Ascending aorta (tissue), 2 donors: ENCODE measurements at regions not wholly inside any gene's neighbourhood (a gene's known extent, or its start where the extent isn't known, plus 50 kb on each side); places are given as distances from the start of the nearest gene placed in this dataset.

Source experiments
- DNase-seq, 2 donors: peaks; one replicate each; pipeline ENCODE4 v3.0.0-alpha.2; 2019; ENCODE audit warnings: low spot score in 2 of 2
- H3K27ac ChIP-seq, 2 donors: fragments of 200-600 bp; sonication (generic); one replicate each; pipeline ENCODE4 v1.5.1; 2016 to 2017; ENCODE audit warnings: mild to moderate bottlenecking in 1 of 2
- H3K27me3 ChIP-seq: fragments of 200-600 bp; sonication (generic); one replicate; pipeline ENCODE4 v1.5.1; 2017
- H3K36me3 ChIP-seq, 2 donors: fragments of 200-600 bp; sonication (generic); one replicate each; pipeline ENCODE4 v1.5.1; 2016
- H3K4me1 ChIP-seq, 2 donors: fragments of 200-600 bp; sonication (generic); one replicate each; pipeline ENCODE4 v1.5.1; 2016 to 2017; ENCODE audit warnings: mild to moderate bottlenecking in 1 of 2
- H3K4me3 ChIP-seq, 2 donors: fragments of 200-600 bp; sonication (generic); one replicate each; pipeline ENCODE4 v1.5.1; 2016 to 2017; ENCODE audit warnings: mild to moderate bottlenecking in 1 of 2
- H3K9me3 ChIP-seq, 2 donors: fragments of 200-600 bp; sonication (generic); one replicate each; pipeline ENCODE4 v1.5.1; 2016
- CTCF ChIP-seq, 3 experiments: fragments of 200-600 bp in 2 of 3; fragments of 450-650 bp in 1 of 3; sonication (generic) in 2 of 3; IDR thresholded peaks; one replicate each; pipeline ENCODE4 v1.5.1; 2016 to 2019; ENCODE audit warnings: antibody characterized with exemption in 3 of 3, mild to moderate bottlenecking in 1 of 3, moderate library complexity in 1 of 3
- intact Hi-C: fragments of 100-400 bp; cut with DNase I; formaldehyde crosslinking; loops from one replicate; pipeline ENCODE4 v1.15.1; 2023

DNA sequence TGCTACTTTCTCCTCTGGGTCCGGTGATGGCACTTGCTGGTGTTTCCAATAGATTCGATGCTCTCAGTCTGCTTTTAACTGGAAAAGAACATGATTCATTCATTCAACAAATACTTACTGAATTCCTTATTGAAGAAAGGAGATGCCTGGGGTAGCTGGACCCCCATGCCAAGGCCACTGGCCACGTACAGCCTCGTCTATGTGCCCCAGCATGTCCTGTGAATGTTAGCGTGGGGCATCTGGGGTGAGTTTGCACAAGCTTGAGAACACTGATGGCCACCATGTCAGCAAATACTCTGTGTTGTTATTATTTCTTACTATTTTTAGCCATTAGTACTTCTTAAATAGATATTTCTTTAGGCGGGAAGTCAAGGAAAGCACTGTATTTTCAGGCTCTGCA lies 112.0 kb upstream of the OXGR1 start:
- Histone ChIP-seq H3K27me3 (no peaks in the 10 kb centered on the region), H3K27ac (no peak overlapping the region), H3K9me3 (no peaks in the 10 kb centered on the region), H3K4me1 (peaks cover 5 to 42% of the 10 kb centered on the region in 2 donors), H3K36me3 (no peaks in the 10 kb centered on the region), H3K4me3 (no peak overlapping the region)
- TF ChIP-seq CTCF (IDR thresholded peaks at IDR 0.05) = no peak
- intact Hi-C loops = no loop called here
- DNase-seq = no peak

- Histone ChIP-seq H3K9me3 (no peaks in the 10 kb centered on the region), H3K27me3 (no peaks in the 10 kb centered on the region), H3K4me3 (peak overlapping the region in 1 of 2 donors; percentile 24), H3K27ac (peak overlapping the region; percentile 59 to 69), H3K36me3 (no peaks in the 10 kb centered on the region), H3K4me1 (peaks cover 5 to 56% of the 10 kb centered on the region in 2 donors)
- intact Hi-C loops = no loop called here
- no peak for TF ChIP-seq CTCF (IDR thresholded peaks at IDR 0.05)
- DNase-seq = no peak
Observed at GRCh38 chr13:97107815-97108529, 113.7 kb upstream of the OXGR1 start.

DNA sequence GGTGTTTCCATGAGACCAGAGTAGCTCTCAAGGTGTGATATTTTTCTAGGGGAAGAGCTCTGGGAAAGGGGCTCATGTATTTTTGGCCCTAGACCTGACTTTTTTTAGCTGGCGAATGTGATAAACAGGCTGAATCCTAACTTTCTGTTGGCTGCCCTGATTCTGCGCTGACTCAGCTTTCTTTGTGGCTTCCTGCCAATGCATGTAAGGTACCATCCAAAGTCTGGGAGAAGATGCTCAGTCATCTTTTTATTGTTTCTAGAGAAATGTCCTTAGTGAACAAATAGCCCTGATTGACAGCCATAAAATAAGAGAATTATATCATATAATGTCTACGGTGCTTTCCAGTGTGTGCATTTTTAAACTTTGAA lies 113.6 kb upstream of the MBNL2 start:
- H3K4me1 ChIP-seq = peaks cover 5 to 58% of the 10 kb centered on the region in 2 donors
- no peak for TF ChIP-seq CTCF (IDR thresholded peaks at IDR 0.05)
- no peaks in the 10 kb centered on the region for H3K36me3 ChIP-seq
- peak overlapping the region; percentile 21 to 24 for H3K4me3 ChIP-seq
- DNase-seq = no peak
- H3K9me3 ChIP-seq = no peaks in the 10 kb centered on the region
- H3K27me3 ChIP-seq = no peaks in the 10 kb centered on the region
- intact Hi-C loops = no loop called here
- H3K27ac ChIP-seq = peak overlapping the region; percentile 59 to 69

GRCh38 chr13:97109256-97109655 lies 112.9 kb upstream of the MBNL2 start:
- DNase-seq = no peak
- Histone ChIP-seq H3K4me1 (peaks cover 8 to 63% of the 10 kb centered on the region in 2 donors), H3K27me3 (no peaks in the 10 kb centered on the region), H3K36me3 (no peaks in the 10 kb centered on the region), H3K4me3 (peak overlapping the region in 1 of 2 donors; percentile 42), H3K27ac (peak overlapping the region; percentile 63 to 69), H3K9me3 (no peaks in the 10 kb centered on the region)
- intact Hi-C loops = no loop called here
- TF ChIP-seq CTCF (IDR thresholded peaks at IDR 0.05) = no peak

DNA sequence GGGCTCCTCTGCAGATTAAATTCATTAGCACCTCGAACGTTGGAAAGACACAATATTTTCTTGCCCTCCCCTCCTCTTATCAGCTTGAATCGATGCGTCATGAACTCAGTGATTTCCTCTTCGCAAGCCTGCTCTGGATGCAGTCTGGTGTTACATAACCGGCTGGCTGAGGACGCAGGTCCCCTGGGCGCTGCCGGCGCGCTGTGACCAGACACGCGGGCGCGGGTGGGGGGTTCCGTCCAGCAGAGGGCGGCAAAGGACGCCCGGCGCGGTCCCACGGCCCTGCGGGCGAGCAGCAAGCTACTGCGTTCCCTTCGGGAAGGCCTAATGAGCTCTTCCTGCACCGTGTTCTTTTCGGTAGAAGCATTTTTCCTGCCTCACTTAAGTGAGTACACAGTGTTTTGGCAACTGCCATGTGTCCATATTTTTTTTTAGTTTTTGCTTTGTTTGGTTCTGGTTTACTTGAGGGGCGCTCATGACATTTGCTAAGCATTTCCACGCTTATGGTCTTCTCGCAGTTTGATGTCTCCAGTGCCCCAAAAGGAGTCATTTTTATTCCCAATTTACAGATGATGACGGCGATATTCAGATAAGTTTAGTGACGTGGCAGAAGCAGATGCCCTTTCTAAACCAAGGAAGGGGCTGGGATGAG lies 112.2 kb upstream of the MBNL2 start:
- peak; percentile 95 to 97 (median 96) for TF ChIP-seq CTCF (IDR thresholded peaks at IDR 0.05)
- H3K4me3 ChIP-seq = peak overlapping the region in 1 of 2 donors; percentile 42
- H3K4me1 ChIP-seq = peaks cover 8 to 70% of the 10 kb centered on the region in 2 donors
- H3K27ac ChIP-seq = peak overlapping the region; percentile 63 to 69
- peak; percentile 66 to 96 for DNase-seq
- H3K36me3 ChIP-seq = no peaks in the 10 kb centered on the region
- no peaks in the 10 kb centered on the region for H3K27me3 ChIP-seq
- H3K9me3 ChIP-seq = no peaks in the 10 kb centered on the region
- intact Hi-C loops = loop anchor here (1.0 to 10.0 kb wide), 8 partner anchors 113 to 1055 kb away; partner anchors contain the start of genes MBNL2 and UGGT2
